Heart left ventricle (tissue), 16 donors: ENCODE measurements at regions not wholly inside any gene's neighbourhood (a gene's known extent, or its start where the extent isn't known, plus 50 kb on each side); places are given as distances from the start of the nearest gene placed in this dataset.

Experiments used
- ATAC-seq, 4 donors: fragments of 200-7000 bp; cut with Tn5 transposase; one replicate each; pipeline ENCODE4 v1.9.1; 2020 to 2022; ENCODE audit warnings: moderate library complexity in 4 of 4, mild to moderate bottlenecking in 3 of 4, moderate number of reproducible peaks in 1 of 4
- DNase-seq, 5 donors: peaks; one replicate each; pipeline ENCODE4 v3.0.0-alpha.2; 2020
- H3K27ac ChIP-seq, 12 donors: fragments of 200-600 bp; sonication (generic) in 4 of 12; one replicate each; pipeline versions ENCODE4 v1.5.0 to v1.8.0; 2016 to 2022; ENCODE audit warnings: mild to moderate bottlenecking in 2 of 12
- H3K27me3 ChIP-seq, 9 donors: fragments of 200-600 bp; sonication (generic) in 2 of 9; one replicate each; pipeline versions ENCODE4 v1.5.1 to v1.8.0; 2016 to 2022; ENCODE audit warnings: mild to moderate bottlenecking in 3 of 9
- H3K36me3 ChIP-seq, 9 donors: fragments of 200-600 bp; sonication (generic) in 2 of 9; one replicate each; pipeline versions ENCODE4 v1.5.0 to v1.8.0; 2018 to 2022; ENCODE audit warnings: mild to moderate bottlenecking in 2 of 9
- H3K4me1 ChIP-seq, 12 donors: fragments of 200-600 bp; sonication (generic) in 4 of 12; one replicate each; pipeline versions ENCODE4 v1.5.0 to v1.8.0; 2016 to 2022; ENCODE audit warnings: mild to moderate bottlenecking in 3 of 12
- H3K4me3 ChIP-seq, 12 donors: fragments of 200-600 bp; sonication (generic) in 4 of 12; one replicate each; pipeline versions ENCODE4 v1.5.0 to v1.8.0; 2017 to 2022; ENCODE audit warnings: mild to moderate bottlenecking in 9 of 12, moderate library complexity in 4 of 12
- H3K9me3 ChIP-seq, 12 donors: fragments of 200-600 bp; sonication (generic) in 4 of 12; one replicate each; pipeline versions ENCODE4 v1.5.0 to v1.8.0; 2016 to 2022; ENCODE audit warnings: mild to moderate bottlenecking in 1 of 12
- POLR2A ChIP-seq, 2 donors: fragments of 450-650 bp; IDR thresholded peaks; one replicate each; pipeline ENCODE4 v1.6.1; 2017; ENCODE audit warnings: antibody characterized with exemption in 2 of 2, mild to moderate bottlenecking in 2 of 2, moderate library complexity in 2 of 2
- WGBS, 4 donors: extraction: QIAGEN DNeasy Blood & Tissue Kit in 2 of 4; methylation state at CpG; one replicate each; pipeline versions ENCODE4 v1.1.5 to v1.1.7; 2013 to 2018; 5-methylcytosine and 5-hydroxymethylcytosine counted together
- intact Hi-C, 10 donors: fragments of 100-400 bp; cut with DNase I; formaldehyde crosslinking; loops; one replicate each; pipeline versions ENCODE4 v1.11.1 to v1.14.2; 2022
- TF ChIP-seq, protein P1 (sequence below), 12 donors: fragments of 200-600 bp; sonication (generic) in 4 of 12; IDR thresholded peaks; one replicate each; pipeline versions ENCODE4 v1.5.0 to v1.8.0; 2018 to 2022; ENCODE audit warnings: antibody characterized with exemption in 12 of 12, mild to moderate bottlenecking in 5 of 12
- donor health status: ischemic (EF 13 %, LVEDD 7.1; RV severe dilation, severe dysfunction).
- donor health status: healthy with polysubstance abuse.
- donor health status: DM: no; HTN: yes; CAD: no.
- donor health status: DM: no; HTN: no; CAD: no.
- donor health status: ischemic (EF 25% LVEDD 6.9; RV normal size, moderate dysfunction).
- donor health status: ischemic (EF 25% LVEDD 5.7; RV mildly dilated, moderate dysfunction).
- donor health status: healthy.
- donor health status: DM: yes; HTN: yes; CAD: no.
- donor health status: ischemic (EF 35%, LVEDD 5.7; RV mildly dilated, moderate dysfunction).
- donor health status: nonischemic (EF 11% LVEDD 7.7; RV severe dilation, severe dysfunction).
- donor health status: DM: yes; HTN: yes; CAD: no.
- donor health status: PGD.
- donor health status: ischemic (EF 29% LVEDD 5.4; RV normal size, mild dysfunction).
- donor health status: nonischemic (EF 23%, LVEDD 6.1; RV moderate dilation, normal function).

DNA sequence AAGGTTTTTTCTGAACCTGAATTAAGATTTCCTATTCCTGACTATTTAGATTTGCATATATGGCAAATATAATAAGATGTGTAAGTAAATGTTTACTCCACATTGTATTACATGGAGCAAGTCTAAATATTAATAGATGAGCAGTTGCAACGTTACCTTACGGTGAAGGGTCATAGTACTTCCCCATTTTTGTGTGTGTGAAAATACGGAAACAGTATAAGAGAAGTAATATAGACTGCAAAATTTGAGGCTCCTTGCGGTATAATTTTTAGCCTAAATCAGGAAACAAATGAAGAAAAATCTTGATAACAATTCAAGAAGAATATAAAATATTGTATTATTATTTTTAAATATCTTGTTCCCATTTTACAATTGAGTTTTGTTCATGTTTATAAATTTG, 434.2 kb downstream of the GRB14 start:
- no peak for TF ChIP-seq POLR2A (IDR thresholded peaks at IDR 0.05)
- TF ChIP-seq, protein P1, sequence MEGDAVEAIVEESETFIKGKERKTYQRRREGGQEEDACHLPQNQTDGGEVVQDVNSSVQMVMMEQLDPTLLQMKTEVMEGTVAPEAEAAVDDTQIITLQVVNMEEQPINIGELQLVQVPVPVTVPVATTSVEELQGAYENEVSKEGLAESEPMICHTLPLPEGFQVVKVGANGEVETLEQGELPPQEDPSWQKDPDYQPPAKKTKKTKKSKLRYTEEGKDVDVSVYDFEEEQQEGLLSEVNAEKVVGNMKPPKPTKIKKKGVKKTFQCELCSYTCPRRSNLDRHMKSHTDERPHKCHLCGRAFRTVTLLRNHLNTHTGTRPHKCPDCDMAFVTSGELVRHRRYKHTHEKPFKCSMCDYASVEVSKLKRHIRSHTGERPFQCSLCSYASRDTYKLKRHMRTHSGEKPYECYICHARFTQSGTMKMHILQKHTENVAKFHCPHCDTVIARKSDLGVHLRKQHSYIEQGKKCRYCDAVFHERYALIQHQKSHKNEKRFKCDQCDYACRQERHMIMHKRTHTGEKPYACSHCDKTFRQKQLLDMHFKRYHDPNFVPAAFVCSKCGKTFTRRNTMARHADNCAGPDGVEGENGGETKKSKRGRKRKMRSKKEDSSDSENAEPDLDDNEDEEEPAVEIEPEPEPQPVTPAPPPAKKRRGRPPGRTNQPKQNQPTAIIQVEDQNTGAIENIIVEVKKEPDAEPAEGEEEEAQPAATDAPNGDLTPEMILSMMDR (IDR thresholded peaks at IDR 0.05), result no peak

GRCh38 chr2:164186591-164186990, 434.7 kb downstream of the GRB14 start:
- WGBS, 4 donors, result 63 to 79% (median 73%) methylated on average over 6 of the region's 6 CpGs
- H3K4me1 ChIP-seq, result no peaks in the 10 kb centered on the region
- H3K27ac ChIP-seq, result no peak overlapping the region
- H3K27me3 ChIP-seq, result no peaks in the 10 kb centered on the region
- H3K9me3 ChIP-seq, result peaks cover 0 to 19% (median 0%) of the 10 kb centered on the region in 12 donors
- no peak for TF ChIP-seq POLR2A (IDR thresholded peaks at IDR 0.05)
- TF ChIP-seq, protein P1 (IDR thresholded peaks at IDR 0.05), result no peak
- no peak for ATAC-seq
- intact Hi-C loops, result no loop called here
- H3K4me3 ChIP-seq, result no peak overlapping the region
- no peak for DNase-seq
- no peaks in the 10 kb centered on the region for H3K36me3 ChIP-seq

More for the DNA sequence above, 434.2 kb downstream of the GRB14 start:
- intact Hi-C loops, result no loop called here
- Histone ChIP-seq H3K27me3 (no peaks in the 10 kb centered on the region), H3K4me3 (no peak overlapping the region), H3K9me3 (peaks cover 0 to 19% (median 0%) of the 10 kb centered on the region in 12 donors), H3K27ac (no peak overlapping the region), H3K4me1 (no peaks in the 10 kb centered on the region), H3K36me3 (no peaks in the 10 kb centered on the region)
- whole genome bisulfite sequencing, 4 donors, result 78 to 93% (median 86%) methylated on average over 4 of the region's 4 CpGs
- ATAC-seq (no peak), DNase-seq (no peak)

DNA sequence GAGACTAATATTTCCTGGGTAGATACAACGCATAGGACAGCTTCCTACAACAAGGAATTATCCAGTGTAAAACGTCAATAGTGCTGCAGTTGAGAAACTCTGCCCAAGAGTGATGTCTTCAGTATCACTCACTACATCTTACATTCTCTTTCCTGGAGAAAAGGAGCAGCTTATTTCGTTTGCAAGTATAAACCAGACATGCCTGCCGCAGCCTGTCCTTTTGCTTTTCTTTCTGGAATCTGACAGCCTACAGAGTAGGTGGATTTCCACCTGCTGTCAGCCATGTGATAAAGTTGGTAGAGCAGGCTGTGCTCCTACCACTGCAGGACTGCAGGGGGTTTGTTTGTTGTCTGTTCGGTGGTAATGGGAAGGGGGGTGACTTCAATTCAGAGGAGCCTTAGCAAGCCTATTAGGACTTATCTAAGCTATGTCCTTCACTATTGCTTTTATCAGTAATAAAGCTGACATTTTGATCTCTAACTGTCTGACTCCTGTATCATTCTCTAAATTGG, 439.1 kb downstream of the GRB14 start:
- no peaks in the 10 kb centered on the region for H3K4me1 ChIP-seq
- WGBS, 4 donors, result 40 to 43% (median 42%) methylated on average over 5 of the region's 5 CpGs
- TF ChIP-seq, protein P1 (IDR thresholded peaks at IDR 0.05), result no peak
- TF ChIP-seq POLR2A (IDR thresholded peaks at IDR 0.05), result no peak
- H3K27me3 ChIP-seq, result no peaks in the 10 kb centered on the region
- H3K36me3 ChIP-seq, result no peaks in the 10 kb centered on the region
- intact Hi-C loops, result no loop called here
- no peak overlapping the region for H3K4me3 ChIP-seq
- ATAC-seq, result no peak
- no peak overlapping the region for H3K27ac ChIP-seq
- DNase-seq, result no peak
- peaks cover 0 to 6% (median 0%) of the 10 kb centered on the region in 12 donors for H3K9me3 ChIP-seq

- TF ChIP-seq POLR2A (IDR thresholded peaks at IDR 0.05), result no peak
- TF ChIP-seq, protein P1 (IDR thresholded peaks at IDR 0.05), result no peak
- Histone ChIP-seq H3K4me1 (no peaks in the 10 kb centered on the region), H3K27ac (no peak overlapping the region), H3K27me3 (no peaks in the 10 kb centered on the region), H3K9me3 (peaks cover 0 to 22% (median 12%) of the 10 kb centered on the region in 12 donors), H3K36me3 (no peaks in the 10 kb centered on the region), H3K4me3 (no peak overlapping the region)
- DNase-seq (no peak), ATAC-seq (no peak)
- 59 to 74% (median 69%) methylated on average over 3 of the region's 3 CpGs for WGBS, 4 donors
- intact Hi-C loops, result no loop called here
Measured at GRCh38 chr2:164178835-164179465, 442.3 kb downstream of the GRB14 start.
